ENCODE measurements at regions not wholly inside any gene's neighbourhood (a gene's known extent, or its start where the extent isn't known, plus 50 kb on each side); places are given as distances from the start of the nearest gene placed in this dataset.

DNA sequence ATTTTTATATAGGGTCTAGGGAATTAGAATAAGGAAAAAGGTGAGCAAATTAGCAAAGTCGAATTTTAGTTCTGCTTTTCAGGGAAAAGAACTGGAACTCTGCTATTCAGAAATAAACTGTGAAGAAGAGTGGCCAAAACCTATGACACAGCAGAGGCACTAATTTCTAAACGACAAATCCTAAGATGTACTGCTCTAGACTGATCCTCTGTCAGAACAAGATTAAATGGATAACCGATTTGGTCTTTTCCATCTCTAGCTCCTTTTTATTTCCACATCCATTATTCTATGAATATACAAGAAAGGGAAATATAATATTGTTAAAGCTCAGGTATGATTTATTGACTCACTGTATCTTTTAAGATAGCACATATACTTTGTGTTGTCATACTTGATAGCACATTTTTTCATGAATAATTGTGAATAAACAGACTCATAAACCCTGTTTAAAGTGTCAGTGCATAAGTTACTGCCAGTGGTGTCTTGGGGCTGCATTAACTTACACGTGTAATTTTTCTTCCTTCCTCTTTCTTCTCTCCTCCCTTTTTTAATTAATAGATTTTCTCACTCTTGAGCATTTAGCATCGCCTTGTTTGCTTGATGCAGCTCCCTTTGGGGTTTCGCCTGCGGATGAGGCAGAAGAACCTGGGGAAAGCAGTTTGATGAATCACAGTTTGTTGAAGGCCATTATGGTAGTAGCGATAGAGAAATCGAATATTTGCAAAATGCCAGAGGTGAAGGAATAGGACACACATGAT, 496.6 kb downstream of the ADGRL2 start:
- DNase-seq, result no peak

DNA sequence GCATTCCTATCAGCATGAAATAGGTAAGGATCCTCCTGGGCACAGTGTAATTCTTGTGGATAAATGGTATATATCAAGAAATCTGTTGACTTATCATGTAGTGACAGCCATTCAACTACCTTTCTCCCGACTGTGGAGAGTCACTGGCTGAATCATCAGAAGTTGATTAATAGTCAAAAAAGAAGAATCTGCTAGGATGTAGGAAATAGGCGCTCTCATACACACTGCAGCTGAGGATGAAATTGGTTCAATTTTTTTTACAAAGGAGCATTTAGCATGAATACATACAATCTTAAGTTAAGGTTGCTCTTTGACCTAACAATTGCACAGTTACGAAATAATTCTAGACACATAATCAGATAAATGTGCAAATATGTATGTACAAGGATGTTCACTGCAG, 486.8 kb downstream of the ADGRL2 start:
- no peak for DNase-seq

DNA sequence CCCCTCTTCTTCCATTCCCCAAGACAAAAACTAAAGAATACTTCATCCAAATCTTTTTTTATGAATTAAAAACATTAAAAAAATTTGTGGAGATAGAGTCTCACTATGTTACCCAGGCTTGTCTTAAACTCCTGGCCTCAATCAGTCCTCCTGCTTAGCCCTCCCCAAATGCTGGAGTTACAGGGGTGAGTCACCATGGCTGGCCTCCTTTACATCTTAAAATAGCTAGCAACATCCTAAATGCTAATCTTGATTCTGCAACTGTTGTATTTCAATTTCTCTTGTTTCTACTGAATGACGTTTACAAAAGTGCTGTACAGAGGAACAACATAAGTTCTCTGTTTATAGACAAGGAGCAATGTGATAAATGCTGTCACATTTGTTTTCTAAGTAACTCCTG, 483.5 kb downstream of the ADGRL2 start:
- no peak for DNase-seq

DNA sequence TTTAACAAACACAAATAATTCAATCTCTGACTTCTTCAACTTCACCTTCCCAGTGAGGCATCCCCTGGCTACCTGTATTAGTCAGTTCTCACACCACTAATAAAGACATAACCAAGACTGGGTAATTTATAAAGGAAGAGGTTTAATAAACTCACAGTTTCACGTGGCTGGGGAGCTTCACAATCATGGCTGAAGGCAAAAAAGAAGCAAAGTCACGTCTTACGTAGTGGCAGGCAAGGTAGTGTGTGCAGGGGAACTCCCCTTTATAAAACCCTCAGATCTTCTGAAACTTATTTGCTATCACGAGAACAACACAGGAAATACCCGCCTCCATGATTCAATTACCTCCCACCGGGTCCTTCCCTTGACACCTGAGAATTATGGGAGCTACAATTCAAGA, 478.5 kb downstream of the ADGRL2 start:
- DNase-seq, result no peak

DNA sequence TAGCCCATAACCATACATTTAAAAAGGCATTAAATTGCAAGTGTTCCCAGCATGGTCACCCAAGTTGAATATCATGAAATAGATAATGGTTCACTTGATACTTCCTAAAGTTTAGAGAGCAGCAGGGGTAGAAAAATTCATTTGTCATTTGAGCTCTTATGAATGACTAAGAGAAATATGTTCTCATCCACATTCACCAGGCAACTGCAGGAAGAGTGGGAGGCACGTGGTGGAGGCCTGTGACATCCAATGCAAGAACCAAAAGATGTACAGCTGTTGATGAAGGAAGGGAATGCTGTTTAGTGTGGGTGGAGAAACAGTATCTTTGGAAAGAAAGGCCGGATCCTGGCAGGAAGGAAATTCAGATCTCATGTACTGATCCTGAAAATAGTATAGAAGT, 473.1 kb downstream of the ADGRL2 start:
- no peak for DNase-seq

DNA sequence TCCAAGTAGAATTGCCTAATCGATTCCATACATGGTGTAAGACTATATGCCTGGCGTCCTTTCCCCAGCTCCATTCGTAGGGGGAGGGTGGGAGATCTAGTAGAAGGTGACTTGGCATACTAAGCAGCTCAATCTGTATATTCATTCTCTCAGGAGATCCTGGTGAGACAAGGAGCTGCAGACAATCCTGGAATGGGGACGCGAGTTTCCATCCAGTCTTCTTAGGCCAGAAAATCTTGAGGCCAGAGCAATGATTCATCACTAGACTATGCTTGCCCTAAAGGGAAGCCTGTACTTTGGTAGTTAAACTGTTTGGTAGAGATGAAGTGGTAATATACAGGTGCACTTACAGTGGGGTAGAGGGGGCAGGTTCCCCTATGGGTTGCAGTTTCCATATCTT, 468.7 kb downstream of the ADGRL2 start:
- no peak for DNase-seq

DNA sequence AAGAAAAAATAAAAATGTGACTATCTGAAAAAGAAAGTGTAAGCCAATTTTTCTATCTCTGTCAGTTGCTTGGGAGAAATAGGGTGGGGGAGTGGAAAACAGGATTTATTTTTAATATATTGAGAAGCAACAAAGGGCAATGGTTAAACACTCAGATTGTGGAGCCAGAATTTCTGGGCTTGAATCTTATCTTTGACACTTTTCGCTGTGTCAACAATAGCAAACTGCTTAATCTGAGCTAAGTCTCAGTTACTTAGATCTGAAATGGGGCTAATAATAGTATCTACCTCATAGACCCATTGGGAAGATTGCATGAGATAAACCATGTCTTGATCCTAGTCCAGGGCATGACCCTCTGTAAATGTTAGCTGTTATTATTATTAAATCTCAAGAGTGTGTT, 468.1 kb downstream of the ADGRL2 start:
- no peak for DNase-seq

DNA sequence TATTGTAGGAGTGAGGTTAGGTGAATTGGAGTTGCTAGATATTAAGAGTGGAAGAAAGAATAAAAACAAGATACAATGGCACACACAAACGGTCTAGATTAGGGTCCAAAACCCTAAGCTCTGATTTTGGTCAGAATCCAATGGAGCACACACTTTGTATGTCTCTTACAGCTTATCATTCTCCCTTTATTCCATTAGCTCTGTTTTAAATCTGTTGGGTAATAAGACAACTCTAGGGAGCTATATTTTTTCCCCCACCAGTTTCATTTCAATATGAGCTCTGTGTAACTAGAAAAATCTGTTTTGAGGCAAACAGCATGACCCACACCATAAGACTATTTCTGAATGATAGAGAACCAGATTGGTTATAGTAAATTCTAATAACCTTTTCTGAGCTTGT, 465.6 kb downstream of the ADGRL2 start:
- DNase-seq, result no peak

DNA sequence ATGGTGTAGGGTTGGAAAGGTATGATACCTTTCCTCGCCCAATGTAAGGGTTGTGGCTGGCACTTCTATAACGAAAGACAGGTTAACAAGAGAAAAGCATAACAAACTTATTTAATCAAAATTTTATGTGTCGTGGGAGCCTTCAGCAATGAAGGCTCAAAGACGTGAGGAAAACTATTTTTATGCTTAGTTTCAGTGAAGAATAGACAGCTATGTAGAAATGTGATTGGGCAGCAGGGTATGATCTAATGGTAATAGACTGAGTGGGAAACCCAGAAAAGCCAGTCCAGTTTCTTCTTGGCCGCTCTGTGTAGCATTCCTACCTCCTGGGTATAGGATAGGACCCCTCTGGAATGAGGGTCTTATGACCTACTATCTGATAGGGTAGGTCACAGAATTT, 464.7 kb downstream of the ADGRL2 start:
- DNase-seq, result no peak

DNA sequence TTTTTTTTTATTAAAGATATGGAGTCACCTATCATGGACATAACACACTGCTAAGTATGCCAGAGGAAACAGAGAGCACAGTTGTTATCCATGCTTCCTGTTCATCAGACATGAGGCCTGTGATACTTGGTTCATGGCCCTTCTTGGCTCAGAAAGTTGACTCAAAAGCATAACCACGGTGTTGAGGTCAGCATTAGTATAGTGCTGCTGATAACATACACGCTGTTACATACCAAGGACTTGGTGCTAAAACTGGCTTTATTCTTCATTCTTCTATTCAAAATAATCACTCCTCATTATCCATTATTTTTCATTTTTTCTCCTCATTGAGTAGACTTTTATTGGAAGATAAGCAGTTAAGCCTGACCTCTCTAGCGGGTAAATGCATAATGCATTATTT, 464.1 kb downstream of the ADGRL2 start:
- no peak for DNase-seq

DNA sequence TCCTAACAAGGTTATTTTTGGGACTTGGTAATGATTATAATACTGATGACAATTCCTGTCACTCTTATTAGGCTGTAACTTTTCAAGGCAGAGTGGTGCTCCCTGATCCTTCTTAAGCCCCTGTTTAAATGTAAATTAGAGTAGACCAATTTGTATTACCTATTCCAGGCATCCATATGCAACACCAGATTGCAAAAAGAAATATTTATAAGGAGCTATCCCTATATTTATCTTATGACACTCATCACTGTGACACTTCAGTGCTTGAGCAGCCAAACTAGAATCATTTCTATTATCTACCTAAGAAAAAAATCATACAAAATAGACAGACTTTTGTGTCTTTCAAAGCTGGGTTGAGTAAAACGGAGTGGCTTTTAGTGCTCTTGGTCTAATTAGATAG, 462.7 kb downstream of the ADGRL2 start:
- no peak for DNase-seq

DNA sequence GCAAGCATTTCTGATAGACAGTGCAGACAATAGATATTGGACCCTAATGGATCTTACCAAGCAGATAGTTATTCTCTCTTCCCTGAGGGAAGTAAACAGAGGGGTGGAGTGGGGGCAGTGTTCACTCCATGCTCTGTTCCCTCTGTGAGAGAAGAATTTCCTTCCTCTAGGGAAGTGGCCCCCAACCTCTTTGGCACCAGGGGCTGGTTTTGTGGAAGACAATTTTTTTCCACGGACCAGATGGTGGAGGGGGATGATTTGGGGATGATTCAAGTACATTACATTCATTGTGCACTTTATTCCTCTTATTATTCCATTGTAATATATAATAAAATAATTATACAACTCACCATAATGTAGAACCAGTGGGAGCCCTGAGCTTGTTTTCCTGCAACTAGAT, 459.9 kb downstream of the ADGRL2 start:
- DNase-seq, result no peak

DNA sequence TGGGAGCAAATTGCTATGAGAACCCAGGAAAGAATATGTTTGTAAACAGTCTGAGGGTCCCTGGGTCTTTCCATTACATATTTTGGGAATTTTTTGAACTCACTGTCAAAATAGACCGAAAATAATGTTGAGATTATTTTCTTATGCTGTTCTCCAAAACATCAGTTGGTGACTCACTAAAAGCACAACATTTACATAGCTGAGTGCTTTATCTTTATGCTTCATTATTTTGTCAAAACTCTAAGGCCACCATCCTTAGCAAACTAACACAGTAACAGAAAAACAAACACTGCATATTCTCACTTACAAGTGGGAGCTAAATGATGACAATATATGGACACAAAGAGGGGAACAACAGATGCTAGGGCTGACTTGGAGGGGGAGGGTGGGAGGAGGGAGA, 459.3 kb downstream of the ADGRL2 start:
- no peak for DNase-seq

DNA sequence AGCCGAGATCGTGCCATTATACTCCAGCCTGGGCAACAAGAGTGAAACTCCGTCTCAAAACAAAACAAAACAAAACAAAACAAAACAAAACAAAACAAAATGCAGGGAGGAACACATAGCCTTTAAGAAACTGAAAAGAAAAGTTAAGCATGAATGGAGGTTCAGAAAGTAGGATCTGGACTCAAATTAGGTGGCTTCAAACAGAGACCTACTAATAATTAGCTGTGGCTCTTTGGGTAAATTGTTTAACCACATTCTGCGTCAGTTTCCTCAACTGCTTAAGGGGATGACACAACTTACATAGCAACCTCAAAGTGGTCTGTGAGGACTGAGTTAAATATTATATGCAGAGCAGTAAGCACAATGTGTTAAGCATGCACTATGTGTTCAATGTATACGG, 458.2 kb downstream of the ADGRL2 start:
- no peak for DNase-seq

DNA sequence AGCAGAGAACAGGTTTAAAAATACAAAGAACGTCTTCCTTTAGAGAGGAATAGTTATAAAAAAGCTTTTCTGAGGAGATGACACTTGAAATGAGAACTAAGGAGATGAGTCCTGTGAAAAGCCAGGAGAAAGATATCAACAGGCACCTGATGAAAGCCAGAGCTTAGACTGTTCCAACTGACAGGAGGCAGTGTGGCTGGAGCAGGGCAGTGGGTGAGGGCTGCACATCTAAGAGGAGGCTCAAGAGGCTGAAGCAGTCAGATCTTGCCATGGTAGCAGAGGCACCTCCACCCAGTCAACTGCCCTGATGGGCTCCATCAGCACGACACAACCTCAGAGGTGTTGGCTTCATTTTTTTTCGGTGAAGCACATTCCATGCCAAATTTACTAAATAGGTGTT, 445.3 kb downstream of the ADGRL2 start:
- no peak for DNase-seq

DNA sequence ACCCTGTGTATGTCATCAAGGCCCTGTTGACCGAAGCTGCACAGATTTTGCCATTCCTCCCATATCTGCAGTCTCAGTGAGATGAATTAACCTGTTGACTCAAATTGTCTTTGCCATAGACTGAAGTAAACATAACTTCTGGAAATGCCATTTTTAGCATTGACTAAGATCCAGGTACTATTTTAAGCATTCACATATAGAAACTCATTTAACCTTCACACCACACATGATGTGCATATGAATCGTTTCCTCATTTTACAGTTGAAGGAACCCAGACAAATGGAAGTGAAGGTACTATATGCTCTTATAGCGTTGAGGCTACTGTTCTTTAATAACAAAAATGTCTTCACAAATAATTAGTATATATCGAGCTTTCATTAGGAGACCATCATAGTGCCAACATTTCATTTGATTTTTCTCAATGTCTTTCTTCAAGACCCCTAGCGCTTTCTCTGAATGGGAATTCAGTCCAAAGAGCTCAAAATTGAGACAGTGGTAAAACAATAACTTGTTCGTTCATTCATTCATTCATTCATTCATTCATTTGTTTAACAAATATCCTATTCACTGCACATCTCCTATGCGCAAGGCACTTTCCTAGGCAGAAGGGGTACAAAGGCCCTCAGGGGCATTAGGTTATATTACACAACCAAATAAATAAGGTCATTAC, 444.7 kb downstream of the ADGRL2 start:
- no peak for DNase-seq

DNA sequence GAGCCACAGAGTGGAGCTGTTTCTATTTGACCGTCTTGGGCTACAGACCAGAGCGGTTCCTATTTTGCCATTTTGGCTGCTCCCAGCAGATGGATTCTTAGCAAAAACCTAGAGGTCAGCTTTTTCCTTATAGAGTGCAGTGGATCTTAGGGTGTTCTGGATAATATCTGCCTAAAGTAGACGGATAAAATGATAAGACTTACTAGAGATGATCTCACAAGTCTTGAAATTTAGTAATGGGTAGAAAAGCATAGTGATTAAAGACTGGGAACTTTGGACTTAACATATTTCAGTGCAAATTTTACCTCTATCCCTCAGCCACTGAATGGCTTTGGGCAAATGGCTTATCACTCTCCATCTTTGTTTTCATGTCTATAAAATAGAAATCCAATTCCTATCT, 439.8 kb downstream of the ADGRL2 start:
- DNase-seq, result no peak

DNA sequence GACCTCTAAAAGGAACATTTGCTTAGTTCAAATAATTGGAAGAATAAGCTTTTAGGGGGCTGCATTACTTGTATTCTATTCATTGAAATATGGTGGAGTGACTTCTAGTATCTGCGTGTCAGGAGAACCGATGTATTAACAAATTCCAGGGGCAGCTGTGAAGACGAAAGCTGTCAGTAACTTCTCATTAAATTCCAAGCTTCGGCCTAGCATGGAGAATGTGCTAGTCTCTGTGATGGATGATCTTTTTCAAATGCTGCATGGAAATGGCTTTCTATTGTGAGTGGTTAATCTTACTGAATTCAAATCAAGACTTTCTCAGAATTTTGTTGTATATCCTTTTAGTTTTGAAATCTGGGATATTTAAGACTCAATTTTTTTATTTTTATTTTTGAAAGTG, 429.9 kb downstream of the ADGRL2 start:
- DNase-seq, result no peak

DNA sequence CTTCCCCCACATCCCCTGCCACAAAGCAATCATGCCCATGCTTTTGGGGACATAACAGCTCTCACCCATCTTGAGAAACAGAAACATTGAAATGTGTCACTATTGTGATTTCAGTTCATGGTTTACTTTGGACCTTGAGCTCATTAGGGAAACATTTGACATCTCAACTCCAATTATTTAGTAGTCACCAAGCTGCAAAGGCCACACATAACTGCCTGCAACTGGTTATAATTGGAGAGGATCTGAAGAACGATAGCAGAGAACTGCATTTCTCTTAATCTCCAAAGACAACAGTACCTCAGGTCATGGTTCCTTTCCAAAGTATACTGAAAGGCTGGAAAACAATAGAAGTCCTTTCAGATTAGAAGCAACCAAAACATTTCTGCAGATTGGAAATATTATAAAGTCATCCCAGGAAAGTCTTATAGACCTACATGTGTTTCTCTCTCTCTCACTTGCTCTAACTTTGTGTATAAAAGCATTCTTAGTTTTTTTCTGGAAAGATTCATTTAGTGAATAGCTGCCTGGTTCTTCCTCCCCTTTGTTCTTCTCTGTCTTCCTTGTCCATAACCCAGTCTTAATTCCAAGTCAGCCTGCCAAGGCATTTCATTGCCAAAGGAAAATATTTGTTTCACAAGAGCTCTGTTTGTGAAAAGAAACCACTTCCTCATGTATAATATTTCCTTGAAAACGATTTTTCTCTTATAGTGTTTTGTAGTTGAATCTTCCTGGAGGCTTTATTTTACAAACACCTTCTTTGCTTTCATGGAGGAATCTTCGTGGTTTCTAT, 426.8 kb downstream of the ADGRL2 start:
- DNase-seq, result no peak

DNA sequence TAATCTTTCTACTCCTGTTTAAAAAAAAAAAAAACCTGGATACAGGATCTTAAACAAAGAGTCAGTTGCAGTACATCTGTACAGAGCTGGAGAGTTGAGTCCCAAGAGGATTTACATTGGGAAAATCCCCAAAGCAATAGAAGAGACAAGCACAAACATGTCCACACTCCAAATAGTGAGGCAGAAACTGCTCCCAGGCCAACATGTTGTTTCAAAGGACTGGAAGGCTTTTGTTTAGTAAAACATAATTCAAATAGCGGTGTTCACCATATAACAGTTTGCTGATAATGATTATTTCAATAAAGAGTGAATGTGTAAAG, 425.4 kb downstream of the ADGRL2 start:
- peak; percentile 95 for DNase-seq

DNA sequence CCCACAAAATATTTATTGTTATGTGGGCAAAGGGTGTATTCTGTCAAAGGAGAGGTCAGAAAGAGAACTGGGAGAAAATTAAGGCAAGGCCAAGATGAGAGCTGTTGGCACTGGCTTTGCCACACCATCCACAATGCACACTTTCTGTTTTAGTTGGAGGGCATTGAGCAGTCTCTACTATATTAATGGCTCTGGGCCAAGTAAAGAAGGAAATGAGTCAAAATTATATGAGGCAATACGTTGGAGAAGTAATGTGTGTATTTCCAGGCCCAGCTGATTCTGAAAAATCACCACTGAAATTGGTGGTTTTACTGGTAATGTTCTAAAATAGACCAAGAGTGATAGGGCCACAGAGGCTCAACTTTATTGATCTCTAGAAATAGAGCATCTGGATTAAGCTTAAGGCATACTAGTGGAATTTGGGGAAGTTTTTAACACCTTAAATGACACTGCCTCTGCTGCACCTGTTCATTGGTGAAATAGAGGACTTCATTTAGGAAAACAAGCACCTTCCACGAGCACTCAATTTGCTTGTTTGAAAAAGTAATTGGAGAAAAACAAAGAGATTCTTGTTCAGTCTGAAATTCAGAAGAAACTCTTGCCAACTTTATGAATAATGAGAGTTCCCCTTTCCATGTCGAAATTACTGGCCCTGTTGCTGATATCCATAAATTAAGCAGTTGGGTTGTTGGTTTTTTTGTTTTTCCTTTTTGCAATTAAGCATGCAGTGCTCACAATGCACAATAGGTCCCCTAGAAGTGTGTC, 424.9 kb downstream of the ADGRL2 start:
- peak; percentile 95 for DNase-seq

DNA sequence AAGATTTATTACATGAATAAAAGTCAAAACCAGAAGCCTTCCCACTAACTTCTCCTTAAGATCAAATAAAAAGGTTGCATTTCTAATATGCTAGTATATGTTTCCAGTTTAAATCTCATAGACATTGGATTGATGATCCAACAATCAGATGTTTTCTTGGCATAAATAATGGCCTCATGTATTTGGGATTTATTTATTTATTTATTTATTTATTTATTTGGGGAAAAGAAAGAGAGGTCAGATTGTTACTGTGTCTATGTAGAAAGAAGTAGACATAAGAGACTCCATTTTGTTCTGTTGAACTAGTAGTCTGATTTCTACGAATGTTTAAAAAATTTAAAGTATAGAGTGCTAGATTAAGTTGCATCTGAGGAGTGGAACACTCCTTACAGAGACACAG, 422.4 kb downstream of the ADGRL2 start:
- no peak for DNase-seq

DNA sequence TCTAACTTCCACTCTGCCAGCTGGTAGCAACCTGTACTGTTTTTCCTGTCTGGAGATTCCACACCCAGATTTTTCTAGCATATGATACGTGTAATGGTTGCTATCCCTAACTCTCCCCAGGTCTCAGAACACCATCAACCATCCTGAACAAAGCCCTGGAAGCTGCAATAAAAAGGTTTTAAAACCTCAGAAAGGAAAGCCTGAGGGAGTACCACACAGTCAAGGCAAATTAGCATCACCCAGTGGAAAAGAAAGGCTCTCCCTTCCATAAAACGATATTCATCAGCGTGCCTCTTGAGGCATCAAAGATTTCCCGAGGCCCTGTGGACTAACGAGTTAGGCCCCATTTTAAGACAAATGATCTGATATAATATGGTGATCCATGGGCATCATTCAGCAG, 421.0 kb downstream of the ADGRL2 start:
- DNase-seq, result no peak

DNA sequence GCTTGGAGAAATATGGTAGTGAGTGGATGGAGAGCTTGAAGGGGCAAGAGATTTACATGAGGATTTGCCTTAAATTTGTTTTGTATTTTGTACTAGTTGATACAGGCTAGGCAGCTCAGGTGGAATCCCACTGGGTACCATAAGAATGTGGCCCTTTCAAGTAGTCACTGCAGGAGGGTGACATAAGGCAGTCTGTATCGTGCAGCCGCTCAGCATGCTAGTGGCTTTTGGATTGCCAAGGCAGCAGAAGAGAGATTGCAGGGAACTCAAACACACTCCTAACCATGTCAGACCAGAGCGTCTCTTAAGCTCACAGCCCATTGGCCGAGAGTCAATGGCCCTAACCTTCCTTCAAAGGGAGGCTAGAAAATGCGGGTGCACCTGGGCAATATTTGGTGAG, 420.0 kb downstream of the ADGRL2 start:
- DNase-seq, result no peak

Measured in NCI-H1105 (cell line).